C4-2B (cell line): ENCODE measurements at regions not wholly inside any gene's neighbourhood (a gene's known extent, or its start where the extent isn't known, plus 50 kb on each side); places are given as distances from the start of the nearest gene placed in this dataset.

Experiments used
- CTCF ChIP-seq: fragments of 450-650 bp; conservative IDR thresholded peaks from 2 replicates; pipeline ENCODE4 v1.5.1; 2017; ENCODE audit warnings: mild to moderate bottlenecking
- ZFX ChIP-seq: fragments of 450-650 bp; IDR thresholded peaks from 2 replicates; pipeline ENCODE4 v1.6.1; 2017

DNA sequence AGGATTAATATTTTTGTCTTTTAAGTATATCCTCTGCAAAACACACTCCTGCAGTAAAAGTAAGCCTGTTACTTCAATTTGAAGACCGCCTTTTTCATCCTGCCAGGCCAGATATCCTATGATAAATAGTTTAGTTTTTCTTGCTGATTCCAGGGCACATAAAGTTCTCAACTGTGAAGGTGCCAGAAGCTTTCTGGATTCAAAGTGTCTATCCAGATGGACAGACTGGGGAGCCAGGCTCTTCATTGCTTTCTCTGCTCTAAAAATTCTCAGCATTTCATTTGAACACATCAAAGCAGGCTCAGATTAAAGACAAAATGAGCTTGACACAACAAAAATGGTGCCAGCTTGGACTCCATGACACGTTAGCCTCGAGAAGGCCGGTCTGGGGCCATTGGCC is 53.6 kb upstream of the UBL3 start:
- TF ChIP-seq CTCF (no peak), ZFX (no peak)
